GM12878 (cell line): ENCODE measurements at regions not wholly inside any gene's neighbourhood (a gene's known extent, or its start where the extent isn't known, plus 50 kb on each side); places are given as distances from the start of the nearest gene placed in this dataset.

ENCODE experiments used
- ATAC-seq: fragments of 200-7000 bp; cut with Tn5 transposase; 3 replicates; pipeline ENCODE4 v1.9.1; 2020; ENCODE audit warnings: mild to moderate bottlenecking, moderate library complexity
- BruUV-seq: library from RNA; stranded (reverse); fragments of 400-500 nt; replicated peaks from 2 replicates; lab custom pipeline; 2021; lab: Mats Ljungman, UMichigan
- CTCF ChIA-PET: fragments of 300-600 bp; sonication (Branson Sonifier 250); formaldehyde crosslinking; extraction: SDS; loops from one replicate; lab custom pipeline; 2021; ENCODE audit warnings: inconsistent platforms; lab: Yijun Ruan, JAX
- POLR2A ChIA-PET: fragments of 350-600 bp; formaldehyde crosslinking; extraction: SDS; loops from one replicate; lab custom pipeline; 2021; ENCODE audit warnings: inconsistent platforms; lab: Charles Lee
- RAD21 ChIA-PET: fragments of 300-600 bp; sonication (Branson Sonifier 250); formaldehyde crosslinking; loops from one replicate; lab custom pipeline; 2023; ENCODE audit warnings: antibody characterized with exemption; ENCODE audit not compliant: unreplicated experiment; lab: Charles Lee
- SMC1A ChIA-PET: fragments of 300-600 bp; sonication (Branson Sonifier 250); formaldehyde crosslinking; loops from one replicate; lab custom pipeline; 2023; ENCODE audit not compliant: unreplicated experiment, uncharacterized antibody; lab: Charles Lee
- DNase-seq: peaks from one replicate; pipeline ENCODE4 v3.0.0-alpha.2; 2011; ENCODE audit warnings: low read depth, low spot score
- FAIRE-seq: peaks from 3 replicates; lab custom pipeline; 2011; peaks lifted over from hg19 to GRCh38; lab: Jason Lieb, UNC
- H2AFZ ChIP-seq: 2 replicates; pipeline ENCODE4 v1.6.0; 2011; ENCODE audit warnings: low read depth, low read length, control low read depth; ENCODE audit not compliant: control insufficient read depth
- H3K27ac ChIP-seq: 2 replicates; pipeline ENCODE4 v1.5.1; 2011; ENCODE audit warnings: control low read depth; ENCODE audit not compliant: control insufficient read depth, insufficient read depth
- H3K27me3 ChIP-seq, 2 experiments: replicated peaks in 1 of 2; 2 replicates each; pipeline versions ENCODE4 v1.6.0 to v1.6.1; 2011; ENCODE audit warnings: low read length in 1 of 2; ENCODE audit not compliant: control insufficient read depth in 2 of 2, insufficient read depth in 2 of 2
- H3K36me3 ChIP-seq, 2 experiments: 2 replicates each; pipeline ENCODE4 v1.5.1; 2011; ENCODE audit warnings: low read length in 1 of 2; ENCODE audit not compliant: control insufficient read depth in 2 of 2, insufficient read depth in 2 of 2
- H3K4me1 ChIP-seq: 2 replicates; pipeline ENCODE4 v1.6.1; 2011; ENCODE audit warnings: mild to moderate bottlenecking, low read length, moderate library complexity, mixed read lengths; ENCODE audit not compliant: control insufficient read depth, insufficient read depth
- H3K4me2 ChIP-seq: 2 replicates; pipeline ENCODE4 v1.6.0; 2011; ENCODE audit warnings: control low read depth; ENCODE audit not compliant: control insufficient read depth, insufficient read depth
- H3K4me3 ChIP-seq: fragments of 200-600 bp; sonication (generic); 2 replicates; pipeline ENCODE4 v1.5.1; 2016
- H3K79me2 ChIP-seq: 2 replicates; pipeline ENCODE4 v1.6.0; 2011; ENCODE audit warnings: low read length; ENCODE audit not compliant: control insufficient read depth, insufficient read depth
- H3K9ac ChIP-seq: 2 replicates; pipeline ENCODE4 v1.8.0; 2011; ENCODE audit warnings: low read length, control low read depth, mixed read lengths; ENCODE audit not compliant: control insufficient read depth, insufficient read depth
- H3K9me3 ChIP-seq: replicated peaks from 3 replicates; pipeline ENCODE4 v1.5.1; 2011; ENCODE audit warnings: mild to moderate bottlenecking, low read length; ENCODE audit not compliant: control insufficient read depth, insufficient read depth
- H4K20me1 ChIP-seq: 2 replicates; pipeline ENCODE4 v1.6.0; 2011; ENCODE audit not compliant: control insufficient read depth, insufficient read depth
- EED ChIP-seq: sonication (generic); IDR thresholded peaks from 2 replicates; pipeline ENCODE4 v1.6.1; 2016; ENCODE audit warnings: antibody characterized with exemption, low read depth
- NFIC ChIP-seq: IDR thresholded peaks from 2 replicates; pipeline ENCODE4 v1.6.1; 2012; ENCODE audit warnings: low read depth, mild to moderate bottlenecking, inconsistent platforms, low read length, moderate library complexity
- RB1 ChIP-seq: fragments of 450-650 bp; formaldehyde crosslinking; IDR thresholded peaks from 2 replicates; pipeline ENCODE4 v1.6.1; 2017; ENCODE audit warnings: mild to moderate bottlenecking, borderline replicate concordance
- RUNX3 ChIP-seq: IDR thresholded peaks from 2 replicates; pipeline ENCODE4 v1.6.1; 2012; ENCODE audit warnings: low read length, inconsistent platforms
- SPI1 ChIP-seq: IDR thresholded peaks from 2 replicates; pipeline ENCODE4 v1.6.1; 2011; ENCODE audit warnings: low read depth, mild to moderate bottlenecking, low read length, moderate library complexity, borderline replicate concordance; ENCODE audit not compliant: insufficient read depth
- WGBS: methylation state at CpG from one replicate; pipeline ENCODE4 v1.1.6; 2016; ENCODE audit warnings: low lambda C conversion rate; ENCODE audit not compliant: insufficient replicate concordance, insufficient coverage; ENCODE audit errors: missing lambda C conversion rate; 5-methylcytosine and 5-hydroxymethylcytosine counted together
- in situ Hi-C: fragments of 300-500 bp; cut with MboI; formaldehyde crosslinking; loops from 9 replicates; pipeline ENCODE4 v1.14.3; 2018; ENCODE audit warnings: mixed read lengths
- intact Hi-C: fragments of 100-400 bp; cut with micrococcal nuclease; formaldehyde crosslinking; loops from one replicate; pipeline ENCODE4 v1.14.2; 2022; ENCODE audit not compliant: unreplicated experiment

- H3K4me1 ChIP-seq: peaks cover 5% of the 10 kb centered on the region
- CTCF ChIA-PET: no interaction called here
- RAD21 ChIA-PET: no interaction called here
- no peaks in the 10 kb centered on the region for H3K79me2 ChIP-seq
- DNase-seq: no peak
- FAIRE-seq: no peak
- no peak for TF ChIP-seq EED
- TF ChIP-seq RUNX3: peak; percentile 48
- 0 out of 2 replicates have a peak, but pooled peaks have one; percentile 36 for TF ChIP-seq NFIC
- TF ChIP-seq, all 136 proteins: peak for 2
- BruUV-seq: no TSS peak
- ATAC-seq: no peak
- H3K9me3 ChIP-seq: no peaks in the 10 kb centered on the region
- H3K27ac ChIP-seq: no peak overlapping the region
- intact Hi-C loops: no loop called here
- no peak overlapping the region for H3K4me3 ChIP-seq
- H3K9ac ChIP-seq: no peak overlapping the region
- H3K27me3 ChIP-seq: no peaks in the 10 kb centered on the region; a peak in 1 of 4 replicates
- H2AFZ ChIP-seq: peak overlapping the region; percentile 63
- H3K36me3 ChIP-seq: no peaks in the 10 kb centered on the region
- 0% methylated on average over 2 of the region's 2 CpGs for whole genome bisulfite sequencing
- 0 out of 2 replicates have a peak overlapping the region, but pooled peaks have one; percentile 38 for H3K4me2 ChIP-seq
- in situ Hi-C loops: no loop called here
- POLR2A ChIA-PET: no interaction called here
- H4K20me1 ChIP-seq: no peaks in the 10 kb centered on the region
- SMC1A ChIA-PET: interaction anchor here (0.6 kb wide), 1 partner anchor 83 kb away, joined by 3 read pairs; no protein-coding TSS in a partner anchor
These were observed 243.8 kb downstream of the SOX2 start for GRCh38 chr3:181955566-181955965.

GRCh38 chr3:181956122-181956521, 244.4 kb downstream of the SOX2 start:
- Histone ChIP-seq H3K4me1 (peaks cover 5% of the 10 kb centered on the region), H3K79me2 (no peaks in the 10 kb centered on the region), H3K9me3 (no peaks in the 10 kb centered on the region), H4K20me1 (no peaks in the 10 kb centered on the region), H3K9ac (no peak overlapping the region), H3K4me2 (0 out of 2 replicates have a peak overlapping the region, but pooled peaks have one; percentile 38), H3K27ac (no peak overlapping the region), H2AFZ (peak overlapping the region; percentile 63), H3K36me3 (no peaks in the 10 kb centered on the region), H3K4me3 (no peak overlapping the region), H3K27me3 (no peaks in the 10 kb centered on the region; a peak in 1 of 4 replicates)
- peak; percentile 60 for TF ChIP-seq SPI1
- TF ChIP-seq RB1: no peak
- 62% methylated on average over 5 of the region's 5 CpGs for WGBS
- in situ Hi-C loops: no loop called here
- BruUV-seq: no TSS peak
- no peak for DNase-seq
- ChIA-PET RAD21 (no interaction called here), POLR2A (no interaction called here), CTCF (no interaction called here), SMC1A (interaction anchor here (0.6 kb wide), 1 partner anchor 84 kb away, joined by 3 read pairs; no protein-coding TSS in a partner anchor)
- no peak for ATAC-seq
- FAIRE-seq: no peak
- intact Hi-C loops: no loop called here
